ENCODE measurements at regions not wholly inside any gene's neighbourhood (a gene's known extent, or its start where the extent isn't known, plus 50 kb on each side); places are given as distances from the start of the nearest gene placed in this dataset.

DNA sequence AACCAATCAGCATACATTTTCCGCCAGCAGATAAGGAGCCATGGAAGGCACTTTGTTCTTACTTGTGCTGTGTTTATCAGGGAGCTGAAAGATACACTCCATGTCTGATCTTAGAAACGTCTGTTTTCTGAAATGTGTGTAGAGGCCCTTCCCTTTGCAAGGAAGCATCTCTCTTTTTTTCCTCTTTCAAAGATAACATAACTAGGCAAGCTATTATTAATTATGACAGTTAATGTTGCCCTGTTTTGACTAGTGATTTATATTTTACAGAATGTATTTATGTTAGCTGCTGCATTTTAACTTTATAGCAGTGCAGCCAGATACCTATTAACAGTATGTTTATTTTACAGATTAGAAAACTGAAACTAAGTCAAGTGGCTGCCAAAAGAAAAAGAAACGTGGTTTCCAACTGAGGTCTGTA lies 683.2 kb upstream of the IGFBP3 start (continued):
- TF ChIP-seq, protein P1, sequence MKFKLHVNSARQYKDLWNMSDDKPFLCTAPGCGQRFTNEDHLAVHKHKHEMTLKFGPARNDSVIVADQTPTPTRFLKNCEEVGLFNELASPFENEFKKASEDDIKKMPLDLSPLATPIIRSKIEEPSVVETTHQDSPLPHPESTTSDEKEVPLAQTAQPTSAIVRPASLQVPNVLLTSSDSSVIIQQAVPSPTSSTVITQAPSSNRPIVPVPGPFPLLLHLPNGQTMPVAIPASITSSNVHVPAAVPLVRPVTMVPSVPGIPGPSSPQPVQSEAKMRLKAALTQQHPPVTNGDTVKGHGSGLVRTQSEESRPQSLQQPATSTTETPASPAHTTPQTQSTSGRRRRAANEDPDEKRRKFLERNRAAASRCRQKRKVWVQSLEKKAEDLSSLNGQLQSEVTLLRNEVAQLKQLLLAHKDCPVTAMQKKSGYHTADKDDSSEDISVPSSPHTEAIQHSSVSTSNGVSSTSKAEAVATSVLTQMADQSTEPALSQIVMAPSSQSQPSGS (IDR thresholded peaks at IDR 0.05; ENCODE audit: low read length): no peak
- TF ChIP-seq KDM4A (IDR thresholded peaks at IDR 0.05; ENCODE audit: low read depth, low read length, severe bottlenecking): no peak
- no peak for TF ChIP-seq JUN (IDR thresholded peaks at IDR 0.05; ENCODE audit: low read depth, low read length)
- no peak for TF ChIP-seq SAP30 (IDR thresholded peaks at IDR 0.05; ENCODE audit: insufficient read depth, insufficient replicate concordance, low read length)
- TF ChIP-seq GTF2F1 (IDR thresholded peaks at IDR 0.05; ENCODE audit: borderline replicate concordance, low read depth, low read length): no peak
- TF ChIP-seq BCL11A (IDR thresholded peaks at IDR 0.05; ENCODE audit: low read depth in 2 of 2, low read length in 2 of 2): no peak
- no peak for TF ChIP-seq KDM5A (IDR thresholded peaks at IDR 0.05; ENCODE audit: low read length)
- no peak for TF ChIP-seq RFX5 (IDR thresholded peaks at IDR 0.05; ENCODE audit: borderline replicate concordance, low read depth, low read length)

All from H1 (cell line).